Stomach (tissue), 8 donors: ENCODE measurements at regions not wholly inside any gene's neighbourhood (a gene's known extent, or its start where the extent isn't known, plus 50 kb on each side); places are given as distances from the start of the nearest gene placed in this dataset.

Source experiments
- DNase-seq, 2 donors: peaks; one replicate each; pipeline versions ENCODE4 v3.0.0 to v3.0.0-alpha.2; 2013 to 2019
- H3K27ac ChIP-seq, 5 donors: fragments of 200-600 bp in 4 of 5; sonication (generic) in 4 of 5; one replicate each; pipeline ENCODE4 v1.5.1; 2013 to 2019; ENCODE audit warnings: mild to moderate bottlenecking in 1 of 5, moderate library complexity in 1 of 5
- H3K27me3 ChIP-seq, 3 donors: fragments of 200-600 bp; sonication (generic); one replicate each; pipeline ENCODE4 v1.5.1; 2017 to 2019; ENCODE audit warnings: mixed run types in 1 of 3
- H3K36me3 ChIP-seq, 4 donors: fragments of 200-600 bp; sonication (generic); 1 replicate in 3 of 4; 2 replicates in 1 of 4; pipeline ENCODE4 v1.5.1; 2016 to 2019
- H3K4me1 ChIP-seq, 4 donors: fragments of 200-600 bp; sonication (generic); one replicate each; pipeline ENCODE4 v1.5.1; 2016 to 2019
- H3K4me3 ChIP-seq, 4 donors: fragments of 200-600 bp; sonication (generic) in 3 of 4; one replicate each; pipeline ENCODE4 v1.5.1; 2016 to 2019; ENCODE audit warnings: mild to moderate bottlenecking in 1 of 4
- H3K9me3 ChIP-seq, 4 donors: fragments of 200-600 bp; sonication (generic); one replicate each; pipeline ENCODE4 v1.5.1; 2016 to 2019
- EP300 ChIP-seq: sonication (generic); formaldehyde crosslinking; IDR thresholded peaks from one replicate; pipeline ENCODE4 v1.6.1; 2017; ENCODE audit warnings: antibody characterized with exemption
- POLR2A ChIP-seq, 4 donors: fragments of 450-650 bp; IDR thresholded peaks; one replicate each; pipeline ENCODE4 v1.6.1; 2016; ENCODE audit warnings: antibody characterized with exemption in 4 of 4, control low read depth in 2 of 4, mild to moderate bottlenecking in 1 of 4, moderate library complexity in 1 of 4
- POLR2AphosphoS5 ChIP-seq, 3 donors: sonication (generic); formaldehyde crosslinking; IDR thresholded peaks; one replicate each; pipeline ENCODE4 v1.6.1; 2016; ENCODE audit warnings: antibody characterized with exemption in 3 of 3
- WGBS, 5 donors: extraction: QIAGEN DNeasy Blood & Tissue Kit in 3 of 5; methylation state at CpG; one replicate each; pipeline versions ENCODE4 v1.1.5 to v1.1.7; 2013 to 2018; 5-methylcytosine and 5-hydroxymethylcytosine counted together
- intact Hi-C: fragments of 100-400 bp; cut with DNase I; formaldehyde crosslinking; loops from one replicate; pipeline ENCODE4 v1.15.1; 2023; ENCODE audit warnings: low total_unique reads
- TF ChIP-seq, protein P1 (sequence below), 7 experiments: fragments of 450-650 bp in 4 of 7; fragments of 200-600 bp in 3 of 7; sonication (generic) in 3 of 7; IDR thresholded peaks; one replicate each; pipeline ENCODE4 v1.5.1; 2016 to 2019; ENCODE audit warnings: antibody characterized with exemption in 7 of 7, control low read depth in 2 of 7, mild to moderate bottlenecking in 1 of 7
- donor health status: healthy with polysubstance abuse.
- donor health status: Bipolar disorder and iron deficiency.
- donor health status: healthy.

DNA sequence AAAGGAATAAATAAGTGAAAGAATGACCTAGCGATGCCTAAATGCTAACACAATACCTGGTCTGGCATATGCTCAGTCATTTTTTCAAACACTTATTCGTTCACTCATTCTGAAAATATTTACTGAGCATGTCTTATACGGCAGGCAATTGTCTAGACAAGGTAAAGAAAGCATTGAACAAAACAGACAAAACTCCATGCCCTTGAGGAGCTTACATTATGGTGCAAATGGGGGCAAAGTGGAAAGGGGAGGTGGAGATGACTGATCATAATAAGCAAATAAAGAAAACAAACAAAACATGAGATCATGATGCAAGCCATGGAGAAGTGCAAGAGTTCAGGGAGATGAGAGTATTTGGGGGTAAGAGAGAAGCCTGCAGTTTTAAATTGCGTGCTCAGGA is 334.6 kb upstream of the PPARGC1A start:
- DNase-seq = no peak
- H3K4me1 ChIP-seq = no peaks in the 10 kb centered on the region
- H3K36me3 ChIP-seq = no peaks in the 10 kb centered on the region
- H3K4me3 ChIP-seq = no peak overlapping the region
- H3K27ac ChIP-seq = no peak overlapping the region
- 69 to 84% (median 78%) methylated on average over 4 of the region's 4 CpGs for WGBS, 5 donors
- H3K27me3 ChIP-seq = no peaks in the 10 kb centered on the region
- no peak for TF ChIP-seq POLR2AphosphoS5 (IDR thresholded peaks at IDR 0.05)
- TF ChIP-seq, protein P1, sequence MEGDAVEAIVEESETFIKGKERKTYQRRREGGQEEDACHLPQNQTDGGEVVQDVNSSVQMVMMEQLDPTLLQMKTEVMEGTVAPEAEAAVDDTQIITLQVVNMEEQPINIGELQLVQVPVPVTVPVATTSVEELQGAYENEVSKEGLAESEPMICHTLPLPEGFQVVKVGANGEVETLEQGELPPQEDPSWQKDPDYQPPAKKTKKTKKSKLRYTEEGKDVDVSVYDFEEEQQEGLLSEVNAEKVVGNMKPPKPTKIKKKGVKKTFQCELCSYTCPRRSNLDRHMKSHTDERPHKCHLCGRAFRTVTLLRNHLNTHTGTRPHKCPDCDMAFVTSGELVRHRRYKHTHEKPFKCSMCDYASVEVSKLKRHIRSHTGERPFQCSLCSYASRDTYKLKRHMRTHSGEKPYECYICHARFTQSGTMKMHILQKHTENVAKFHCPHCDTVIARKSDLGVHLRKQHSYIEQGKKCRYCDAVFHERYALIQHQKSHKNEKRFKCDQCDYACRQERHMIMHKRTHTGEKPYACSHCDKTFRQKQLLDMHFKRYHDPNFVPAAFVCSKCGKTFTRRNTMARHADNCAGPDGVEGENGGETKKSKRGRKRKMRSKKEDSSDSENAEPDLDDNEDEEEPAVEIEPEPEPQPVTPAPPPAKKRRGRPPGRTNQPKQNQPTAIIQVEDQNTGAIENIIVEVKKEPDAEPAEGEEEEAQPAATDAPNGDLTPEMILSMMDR (IDR thresholded peaks at IDR 0.05) = no peak
- no peak for TF ChIP-seq POLR2A (IDR thresholded peaks at IDR 0.05)
- no peak for TF ChIP-seq EP300
- intact Hi-C loops = no loop called here
- no peaks in the 10 kb centered on the region for H3K9me3 ChIP-seq

- 35 to 62% (median 45%) methylated on average over 7 to 8 of the region's 8 CpGs for WGBS, 5 donors
- Histone ChIP-seq H3K27ac (no peak overlapping the region), H3K9me3 (no peaks in the 10 kb centered on the region), H3K4me3 (no peak overlapping the region), H3K27me3 (no peaks in the 10 kb centered on the region), H3K4me1 (no peaks in the 10 kb centered on the region), H3K36me3 (no peaks in the 10 kb centered on the region)
- TF ChIP-seq POLR2A (IDR thresholded peaks at IDR 0.05) (no peak), EP300 (no peak)
- TF ChIP-seq, protein P1 (IDR thresholded peaks at IDR 0.05) = no peak
- intact Hi-C loops = no loop called here
- no peak for DNase-seq
Observed at GRCh38 chr4:24219209-24219608, 329.4 kb upstream of the PPARGC1A start.

DNA sequence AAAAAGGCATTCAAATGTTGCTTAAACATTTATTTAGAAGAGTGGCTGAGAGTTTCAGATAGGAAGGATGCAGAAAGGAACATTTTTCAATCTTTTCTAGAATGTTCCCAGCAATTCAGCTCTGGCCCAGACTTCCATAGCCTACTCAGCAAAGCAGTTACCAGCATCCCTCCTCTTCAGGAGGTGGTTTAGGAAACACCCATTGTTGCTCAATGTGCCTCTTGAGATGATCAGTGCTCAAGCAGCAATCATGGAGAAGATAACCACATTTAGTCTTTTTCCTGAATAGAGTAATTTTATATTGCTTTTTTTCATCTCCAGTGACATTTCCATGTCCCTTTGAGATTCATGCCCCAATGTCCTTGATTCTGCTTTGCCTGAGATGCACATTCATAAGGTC is 328.7 kb upstream of the PPARGC1A start:
- no peaks in the 10 kb centered on the region for H3K27me3 ChIP-seq
- H3K4me3 ChIP-seq = no peak overlapping the region
- H3K27ac ChIP-seq = no peak overlapping the region
- DNase-seq = no peak
- H3K36me3 ChIP-seq = no peaks in the 10 kb centered on the region
- H3K4me1 ChIP-seq = no peaks in the 10 kb centered on the region
- no peak for TF ChIP-seq POLR2A (IDR thresholded peaks at IDR 0.05)
- TF ChIP-seq POLR2AphosphoS5 (IDR thresholded peaks at IDR 0.05) = no peak
- TF ChIP-seq EP300 = no peak
- TF ChIP-seq, protein P1 (IDR thresholded peaks at IDR 0.05) = no peak
- intact Hi-C loops = no loop called here
- no peaks in the 10 kb centered on the region for H3K9me3 ChIP-seq

DNA sequence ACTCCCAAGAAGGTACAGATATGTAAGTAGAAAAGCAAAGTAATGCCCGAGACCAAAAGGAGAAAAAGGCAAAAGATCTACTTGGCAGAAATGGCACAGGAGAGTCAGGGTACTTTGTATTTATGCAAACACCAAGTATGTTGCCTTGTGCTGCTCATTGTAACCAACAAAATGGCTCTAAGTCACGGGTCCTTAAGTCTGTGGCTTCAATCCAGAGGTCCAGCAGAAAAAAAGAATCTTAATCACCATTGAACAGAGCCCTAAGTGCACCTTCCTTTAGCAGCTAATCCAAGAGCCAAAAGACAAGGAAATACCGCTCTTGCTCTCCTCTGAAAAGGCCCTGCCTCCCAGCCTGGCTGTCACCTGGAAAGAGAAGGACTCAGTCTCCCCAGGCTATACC is 324.9 kb upstream of the PPARGC1A start:
- DNase-seq = no peak
- H3K9me3 ChIP-seq = no peaks in the 10 kb centered on the region
- no peak overlapping the region for H3K27ac ChIP-seq
- intact Hi-C loops = no loop called here
- H3K27me3 ChIP-seq = no peaks in the 10 kb centered on the region
- TF ChIP-seq EP300 (no peak), POLR2A (IDR thresholded peaks at IDR 0.05) (no peak), POLR2AphosphoS5 (IDR thresholded peaks at IDR 0.05) (no peak)
- TF ChIP-seq, protein P1 (IDR thresholded peaks at IDR 0.05) = no peak
- no peaks in the 10 kb centered on the region for H3K36me3 ChIP-seq
- no peaks in the 10 kb centered on the region for H3K4me1 ChIP-seq
- WGBS, 5 donors = 67 to 80% (median 70%) methylated on average over 3 of the region's 3 CpGs
- no peak overlapping the region for H3K4me3 ChIP-seq
